ENCODE measurements at regions not wholly inside any gene's neighbourhood (a gene's known extent, or its start where the extent isn't known, plus 50 kb on each side); places are given as distances from the start of the nearest gene placed in this dataset.

DNA sequence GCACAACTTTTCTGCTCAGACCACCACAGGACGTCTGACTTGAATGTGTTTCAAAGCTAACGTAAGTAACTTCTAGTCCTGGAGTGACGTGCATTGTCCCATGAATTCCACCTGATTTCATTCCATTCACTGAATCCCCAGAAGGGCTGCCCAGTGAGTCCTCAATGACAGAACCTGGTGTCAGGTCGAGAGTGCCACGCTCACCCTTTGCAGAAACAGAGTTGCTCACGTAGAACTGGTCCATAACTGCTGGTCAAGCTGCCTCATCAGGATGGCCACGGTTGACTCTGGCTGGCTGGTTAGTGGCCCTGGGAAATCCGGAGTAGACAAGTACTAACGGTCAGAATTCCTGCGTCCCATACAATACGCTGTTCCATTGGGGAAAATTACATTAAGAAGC is 50.6 kb upstream of the UBE3C start:
- no peaks in the 10 kb centered on the region for H3K79me2 ChIP-seq (ENCODE audit: low read depth)
- Mint-ChIP-seq H3K27me3 (ENCODE audit: insufficient read depth, low read depth) (peaks cover 10% of the 10 kb centered on the region), H3K9me3 (peaks cover 14% of the 10 kb centered on the region), H3K4me3 (no peak overlapping the region), H3K36me3 (no peaks in the 10 kb centered on the region), H3K27ac (no peak overlapping the region), H3K4me1 (peaks cover 7% of the 10 kb centered on the region)
- TF ChIP-seq CTCF (IDR thresholded peaks at IDR 0.05), result no peak
- H3K9ac ChIP-seq, result no peak overlapping the region
- no peaks in the 10 kb centered on the region for H3F3A ChIP-seq (ENCODE audit: low read depth)
- no peak overlapping the region for H2AFZ ChIP-seq (replicated peaks)
- no peak overlapping the region for H3K4me3 ChIP-seq
- no peaks in the 10 kb centered on the region for H3K27me3 ChIP-seq
- DNase-seq (ENCODE audit: low spot score), result no peak
- no peak overlapping the region for H3K27ac ChIP-seq
- no peak overlapping the region for H3K4me2 ChIP-seq
- H3K36me3 ChIP-seq, result no peaks in the 10 kb centered on the region
- H3K4me1 ChIP-seq, result no peaks in the 10 kb centered on the region
- no peaks in the 10 kb centered on the region for H4K20me1 ChIP-seq (ENCODE audit: low read depth)
- H3K9me3 ChIP-seq (ENCODE audit: low read depth), result peaks cover 6% of the 10 kb centered on the region

Data from neural progenitor cell (in vitro differentiated cells).